DND-41 (cell line): ENCODE measurements at regions not wholly inside any gene's neighbourhood (a gene's known extent, or its start where the extent isn't known, plus 50 kb on each side); places are given as distances from the start of the nearest gene placed in this dataset.

Source experiments
- ATAC-seq: fragments of 200-7000 bp; cut with Tn5 transposase; 3 replicates; pipeline ENCODE4 v1.9.1; 2021; ENCODE audit warnings: low read depth; ENCODE audit not compliant: insufficient read depth
- DNase-seq: peaks from one replicate; pipeline ENCODE4 v3.0.0-alpha.2; 2020
- H2AFZ ChIP-seq: 2 replicates; pipeline ENCODE4 v1.6.0; 2012; ENCODE audit warnings: low read depth, low read length
- H3K27ac ChIP-seq: 2 replicates; pipeline ENCODE4 v1.5.1; 2012; ENCODE audit warnings: low read length, inconsistent platforms
- H3K27me3 ChIP-seq: fragments of 200-600 bp; sonication (generic); 2 replicates; pipeline ENCODE4 v1.6.0; 2012; ENCODE audit warnings: low read length, mild to moderate bottlenecking, inconsistent platforms; ENCODE audit not compliant: insufficient read depth, poor library complexity
- H3K36me3 ChIP-seq: 2 replicates; pipeline ENCODE4 v1.5.1; 2012; ENCODE audit warnings: low read length, inconsistent platforms; ENCODE audit not compliant: insufficient read depth
- H3K4me1 ChIP-seq: 2 replicates; pipeline ENCODE4 v1.5.1; 2012; ENCODE audit warnings: mild to moderate bottlenecking, low read length; ENCODE audit not compliant: insufficient read depth
- H3K4me2 ChIP-seq: 2 replicates; pipeline ENCODE4 v1.6.0; 2012; ENCODE audit warnings: mild to moderate bottlenecking, moderate library complexity, low read length, inconsistent platforms; ENCODE audit not compliant: insufficient read depth
- H3K4me3 ChIP-seq, 2 experiments: fragments of 200-600 bp in 1 of 2; shearing (Covaris generic) in 1 of 2; 2 replicates each; pipeline ENCODE4 v1.5.1; 2012 to 2016; ENCODE audit warnings: inconsistent platforms in 2 of 2, low read length in 2 of 2, mild to moderate bottlenecking in 2 of 2, low read depth in 1 of 2, moderate library complexity in 1 of 2
- H3K79me2 ChIP-seq: 2 replicates; pipeline ENCODE4 v1.6.0; 2012; ENCODE audit warnings: low read length, inconsistent platforms; ENCODE audit not compliant: insufficient read depth
- H3K9ac ChIP-seq: 2 replicates; pipeline ENCODE4 v1.6.0; 2012; ENCODE audit warnings: low read depth, mild to moderate bottlenecking, inconsistent platforms, low read length, moderate library complexity
- H3K9me3 ChIP-seq: 2 replicates; pipeline ENCODE4 v1.5.1; 2012; ENCODE audit warnings: low read length, moderate library complexity, mild to moderate bottlenecking, inconsistent platforms; ENCODE audit not compliant: insufficient read depth, severe bottlenecking
- H4K20me1 ChIP-seq: 2 replicates; pipeline ENCODE4 v1.6.0; 2012; ENCODE audit warnings: low read length; ENCODE audit not compliant: insufficient read depth
- CTCF ChIP-seq: IDR thresholded peaks from 2 replicates; pipeline ENCODE4 v1.5.1; 2012; ENCODE audit warnings: borderline replicate concordance, low read length, moderate library complexity, mild to moderate bottlenecking; ENCODE audit not compliant: poor library complexity, severe bottlenecking; ENCODE audit errors: extremely low read depth
- EZH2 ChIP-seq: IDR thresholded peaks from 3 replicates; pipeline ENCODE4 v1.6.1; 2012; ENCODE audit warnings: borderline replicate concordance, low read depth, mild to moderate bottlenecking, moderate library complexity, low read length, inconsistent platforms; ENCODE audit not compliant: severe bottlenecking

GRCh38 chr7:82528577-82529310, 85.2 kb upstream of the CACNA2D1 start:
- Histone ChIP-seq H3K79me2 (no peaks in the 10 kb centered on the region), H4K20me1 (no peaks in the 10 kb centered on the region), H3K4me1 (no peaks in the 10 kb centered on the region), H3K27ac (no peak overlapping the region), H3K4me2 (no peak overlapping the region), H3K36me3 (no peaks in the 10 kb centered on the region), H2AFZ (no peak overlapping the region), H3K9ac (no peak overlapping the region), H3K27me3 (no peaks in the 10 kb centered on the region), H3K9me3 (no peaks in the 10 kb centered on the region), H3K4me3 (no peak overlapping the region)
- ATAC-seq = no peak
- no peak for TF ChIP-seq EZH2
- TF ChIP-seq CTCF = no peak
- DNase-seq = no peak

GRCh38 chr7:82527851-82528250, 84.3 kb upstream of the CACNA2D1 start:
- H3K79me2 ChIP-seq = no peaks in the 10 kb centered on the region
- H3K4me1 ChIP-seq = no peaks in the 10 kb centered on the region
- no peak overlapping the region for H3K4me2 ChIP-seq
- no peak overlapping the region for H3K9ac ChIP-seq
- H3K4me3 ChIP-seq = no peak overlapping the region
- H3K9me3 ChIP-seq = no peaks in the 10 kb centered on the region
- no peak overlapping the region for H3K27ac ChIP-seq
- TF ChIP-seq EZH2 = no peak
- no peak for TF ChIP-seq CTCF
- no peaks in the 10 kb centered on the region for H4K20me1 ChIP-seq
- no peak overlapping the region for H2AFZ ChIP-seq
- no peak for DNase-seq
- no peak for ATAC-seq
- H3K36me3 ChIP-seq = no peaks in the 10 kb centered on the region
- no peaks in the 10 kb centered on the region for H3K27me3 ChIP-seq

- H2AFZ ChIP-seq = no peak overlapping the region
- no peaks in the 10 kb centered on the region for H3K9me3 ChIP-seq
- H3K27me3 ChIP-seq = no peaks in the 10 kb centered on the region
- no peaks in the 10 kb centered on the region for H4K20me1 ChIP-seq
- no peaks in the 10 kb centered on the region for H3K36me3 ChIP-seq
- no peak overlapping the region for H3K4me2 ChIP-seq
- no peaks in the 10 kb centered on the region for H3K79me2 ChIP-seq
- no peak overlapping the region for H3K27ac ChIP-seq
- ATAC-seq (no peak), DNase-seq (no peak)
- no peaks in the 10 kb centered on the region for H3K4me1 ChIP-seq
- no peak for TF ChIP-seq EZH2
- no peak for TF ChIP-seq CTCF
- H3K4me3 ChIP-seq = no peak overlapping the region
- H3K9ac ChIP-seq = no peak overlapping the region
Measured at GRCh38 chr7:82521906-82522445, 78.4 kb upstream of the CACNA2D1 start.

- Histone ChIP-seq H3K27ac (no peak overlapping the region), H3K9ac (no peak overlapping the region), H3K79me2 (no peaks in the 10 kb centered on the region), H2AFZ (no peak overlapping the region), H4K20me1 (no peaks in the 10 kb centered on the region), H3K4me3 (no peak overlapping the region), H3K4me1 (no peaks in the 10 kb centered on the region), H3K27me3 (no peaks in the 10 kb centered on the region), H3K36me3 (no peaks in the 10 kb centered on the region), H3K4me2 (no peak overlapping the region), H3K9me3 (no peaks in the 10 kb centered on the region)
- TF ChIP-seq EZH2 (no peak), CTCF (no peak)
- DNase-seq (no peak), ATAC-seq (no peak)
Measured at GRCh38 chr7:82517050-82517449, 73.5 kb upstream of the CACNA2D1 start.
